NCI-H128 (cell line): ENCODE measurements at regions not wholly inside any gene's neighbourhood (a gene's known extent, or its start where the extent isn't known, plus 50 kb on each side); places are given as distances from the start of the nearest gene placed in this dataset.
"Not testable (repeated sequence)": the region's sequence is repeated elsewhere in the genome, so short reads cannot be mapped to it uniquely, and the experiment has no call there.

ENCODE experiments used
- DNase-seq: peaks from one replicate; lab custom pipeline; 2025; ENCODE audit not compliant: unreplicated experiment; lab: John Stamatoyannopoulos, UW

DNA sequence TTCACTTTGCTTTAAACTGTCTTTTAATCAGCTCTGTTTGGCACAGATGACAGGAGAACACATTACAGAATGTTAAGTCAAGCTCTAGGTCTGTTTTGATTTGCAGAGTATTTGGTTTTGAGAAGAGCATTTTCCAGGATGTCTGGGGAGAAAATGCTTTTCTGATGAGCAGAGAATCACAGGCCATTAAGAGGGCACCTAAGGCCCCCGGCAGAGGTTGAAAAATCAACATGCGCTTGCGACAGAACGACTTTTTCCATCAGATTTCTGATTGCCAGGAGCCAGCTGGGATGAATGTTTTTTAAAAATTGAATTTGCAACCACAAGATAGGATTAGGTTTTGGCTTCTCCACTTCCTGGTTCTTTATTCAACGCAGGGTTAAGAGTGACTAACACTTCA is 304.5 kb downstream of the JRKL start:
- DNase-seq = no peak

DNA sequence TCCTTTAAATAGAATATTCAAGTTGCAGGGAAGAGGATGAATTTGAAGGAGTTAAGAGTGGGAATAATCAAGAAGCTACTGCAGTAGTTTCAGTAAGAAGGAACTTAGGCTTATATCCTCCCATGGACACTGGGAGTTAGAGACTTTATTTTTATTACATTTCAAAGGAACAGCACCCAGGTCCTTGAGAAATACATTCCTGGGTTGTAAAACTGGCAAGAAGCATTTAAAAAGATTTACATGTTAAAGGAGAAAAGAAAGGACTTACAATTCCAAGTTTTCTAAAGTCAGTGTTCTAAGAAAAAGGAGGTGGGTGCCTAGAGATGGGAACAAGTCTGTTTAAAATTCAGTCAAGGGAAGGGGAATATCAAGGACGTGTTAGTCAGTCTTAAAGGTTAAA is 306.9 kb downstream of the JRKL start:
- no peak for DNase-seq

DNA sequence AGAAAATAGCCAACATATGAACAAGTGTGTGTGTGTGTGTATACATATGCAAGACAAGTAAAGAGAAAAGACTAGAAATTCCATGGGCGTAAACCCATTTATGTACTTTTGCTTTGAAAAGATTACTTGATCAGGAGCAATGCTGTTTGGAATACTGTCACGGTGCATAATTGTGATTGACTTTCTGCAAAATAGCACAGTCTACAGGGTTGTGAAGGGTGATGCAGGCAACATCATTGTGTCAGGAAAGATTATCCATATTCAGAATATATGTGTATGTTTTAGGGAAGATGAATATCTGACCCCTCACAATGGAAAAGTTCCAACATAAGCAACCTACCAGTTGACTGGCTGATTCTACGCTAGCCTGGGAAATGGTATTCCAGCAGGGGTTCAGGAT is 307.7 kb downstream of the JRKL start:
- DNase-seq = no peak

DNA sequence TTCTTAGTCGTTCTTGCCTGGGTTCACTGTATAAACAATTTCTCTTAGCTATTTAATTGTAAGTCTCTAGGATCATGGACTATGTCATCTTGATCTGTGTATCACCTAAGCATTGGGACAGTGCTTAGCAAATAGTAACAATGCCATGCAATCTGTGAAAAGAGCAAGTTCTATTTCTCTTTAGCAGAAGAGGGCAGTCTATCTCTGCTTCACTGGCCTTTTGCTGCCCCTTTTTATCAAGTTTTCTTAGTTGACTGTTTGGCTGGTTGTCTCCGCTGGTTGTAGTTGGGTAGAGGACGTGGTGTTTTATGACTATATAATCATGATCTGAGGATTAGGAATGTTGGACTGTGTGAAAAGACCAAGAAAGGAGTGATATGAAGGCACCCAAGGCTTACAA is 315.0 kb downstream of the JRKL start:
- no peak for DNase-seq

DNA sequence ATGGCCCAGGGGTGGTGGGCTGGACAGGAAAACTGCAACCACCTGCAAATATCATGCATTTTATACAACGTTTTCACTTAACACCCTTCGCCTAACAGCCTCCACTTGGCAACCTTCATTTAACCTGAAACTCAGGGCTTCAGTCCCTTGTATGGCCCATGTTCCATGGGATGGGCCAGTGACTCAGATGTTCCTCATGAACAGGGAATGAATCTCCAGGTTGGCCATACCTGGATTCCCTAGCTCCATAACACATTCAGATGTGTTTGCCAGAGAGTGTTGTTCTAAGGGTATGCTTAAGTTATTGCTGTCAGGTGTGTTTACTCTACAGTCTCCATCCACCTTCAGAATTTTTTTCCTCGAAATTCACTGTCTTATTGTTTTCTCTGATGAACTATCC is 316.9 kb downstream of the JRKL start:
- no peak for DNase-seq

DNA sequence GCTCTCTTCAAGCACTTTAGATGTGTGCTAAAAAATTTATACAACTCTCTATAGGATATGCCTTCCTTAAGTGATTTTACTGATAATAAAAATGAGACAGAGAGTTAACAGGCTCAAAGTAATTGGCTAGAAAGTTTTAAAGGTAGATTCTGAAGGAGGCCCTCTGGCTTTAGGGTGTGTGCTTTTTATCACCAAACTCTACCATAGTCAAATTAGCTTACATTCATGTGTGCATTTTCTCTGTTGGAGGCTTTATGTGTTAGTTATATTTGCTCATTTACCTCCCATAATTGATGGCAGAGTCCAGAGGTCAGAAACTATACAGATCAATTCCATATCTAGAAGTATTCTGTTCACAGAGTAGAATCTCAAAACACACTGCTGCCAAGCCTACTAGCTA is 317.5 kb downstream of the JRKL start:
- no peak for DNase-seq

DNA sequence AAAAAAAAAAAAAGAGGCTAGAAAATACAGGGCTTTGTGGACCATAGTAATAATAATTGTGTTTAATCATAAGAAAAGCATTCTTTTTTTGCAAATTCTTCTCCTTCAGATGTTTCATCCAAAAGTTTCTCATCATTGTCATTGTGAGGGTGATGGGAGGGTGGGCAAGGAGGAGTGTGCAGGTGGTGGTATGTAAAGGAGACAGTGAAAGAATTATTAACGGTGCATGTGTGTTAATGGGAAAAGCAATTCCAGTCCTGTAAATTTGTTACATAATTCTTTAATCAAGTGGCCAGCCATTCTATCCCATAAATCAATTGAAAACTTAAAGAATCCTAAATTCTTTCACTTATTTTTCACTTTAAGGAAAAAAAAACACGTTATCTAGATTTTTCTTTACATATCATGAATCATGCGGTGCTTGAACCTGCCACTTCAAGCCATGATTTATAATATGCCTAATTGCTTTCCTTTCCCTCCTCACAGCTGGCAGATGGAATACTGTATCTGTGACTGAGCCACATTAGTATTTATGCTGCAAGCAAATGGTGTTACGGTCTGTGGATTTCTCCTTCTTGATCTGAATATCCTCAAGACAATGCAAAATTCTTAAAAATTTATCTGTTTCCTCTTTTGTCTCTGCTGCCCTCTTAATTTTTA is 318.5 kb downstream of the JRKL start:
- no peak for DNase-seq

DNA sequence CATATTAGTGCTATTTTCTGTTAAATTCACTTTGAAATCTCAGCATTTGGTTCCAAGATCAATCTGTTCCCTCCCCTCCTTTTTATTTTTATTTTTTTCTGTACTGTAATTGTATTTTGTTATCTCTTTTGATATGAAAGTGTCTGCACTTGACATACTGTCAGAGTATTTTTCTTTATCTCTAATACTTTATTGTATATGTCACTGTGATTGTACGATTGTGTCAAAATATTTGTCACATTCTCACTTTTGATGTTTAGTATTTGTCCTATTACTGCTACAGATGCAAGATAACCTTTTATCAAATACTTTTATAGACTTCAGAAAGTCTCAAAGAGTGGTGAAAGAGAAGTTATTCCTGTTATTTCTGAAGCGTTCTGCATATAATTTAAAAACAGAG is 323.5 kb downstream of the JRKL start:
- DNase-seq = no peak

DNA sequence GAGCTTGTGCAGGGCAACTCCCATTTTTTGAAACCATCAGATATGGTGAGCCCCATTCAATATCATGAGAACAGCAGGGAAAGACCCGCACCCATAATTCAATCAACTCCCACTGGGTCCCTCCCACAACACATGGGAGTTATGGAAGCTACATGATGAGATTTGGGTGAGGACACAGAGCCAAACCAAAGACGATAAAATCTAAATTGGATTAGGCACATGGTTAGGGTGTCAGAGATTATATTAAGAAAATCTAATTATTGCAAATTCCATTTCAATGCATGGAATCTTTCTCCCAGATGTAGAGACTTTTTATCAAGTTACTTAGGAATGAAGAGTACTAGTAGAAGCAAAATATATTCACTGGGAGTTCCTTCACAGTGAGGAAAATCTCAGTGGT is 324.9 kb downstream of the JRKL start:
- DNase-seq = no peak

DNA sequence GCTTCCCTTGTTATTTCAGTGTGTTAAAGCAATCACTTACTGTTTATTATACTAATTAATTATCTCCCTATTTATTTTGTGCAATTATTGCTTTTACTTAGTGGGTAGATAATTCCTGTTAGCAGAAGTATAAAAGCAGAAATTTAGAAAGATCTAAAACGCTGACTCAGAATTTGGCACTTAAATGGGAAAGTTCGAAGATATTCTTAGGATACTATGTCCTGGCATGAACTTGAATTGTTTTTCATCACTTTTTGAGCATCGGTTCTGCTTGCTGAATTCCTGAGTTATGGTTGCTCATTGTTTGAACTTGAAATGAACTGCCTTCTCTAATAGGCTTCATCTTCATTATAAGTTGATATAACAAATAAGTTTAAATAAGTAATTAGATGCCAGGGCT is 325.4 kb downstream of the JRKL start:
- no peak for DNase-seq

DNA sequence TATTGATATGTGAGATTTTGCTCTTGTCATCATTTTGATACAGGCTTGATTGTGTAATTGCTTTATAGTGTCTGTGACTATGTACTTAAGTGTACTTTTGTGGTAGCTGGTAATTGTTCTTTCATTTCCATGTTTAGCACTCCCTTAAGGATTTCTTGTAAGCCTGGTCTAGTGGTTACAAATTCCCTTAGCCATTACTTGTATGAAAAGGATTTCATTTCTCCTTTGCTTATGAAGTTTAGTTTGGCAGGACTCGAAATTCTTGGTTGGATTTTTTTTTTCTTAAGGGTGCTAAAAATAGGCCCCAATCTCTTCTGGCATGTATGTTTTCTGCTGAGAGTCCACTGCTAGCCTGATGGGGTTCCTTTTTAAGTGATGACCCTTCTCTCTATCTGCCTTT is 346.8 kb downstream of the JRKL start:
- DNase-seq = no peak

DNA sequence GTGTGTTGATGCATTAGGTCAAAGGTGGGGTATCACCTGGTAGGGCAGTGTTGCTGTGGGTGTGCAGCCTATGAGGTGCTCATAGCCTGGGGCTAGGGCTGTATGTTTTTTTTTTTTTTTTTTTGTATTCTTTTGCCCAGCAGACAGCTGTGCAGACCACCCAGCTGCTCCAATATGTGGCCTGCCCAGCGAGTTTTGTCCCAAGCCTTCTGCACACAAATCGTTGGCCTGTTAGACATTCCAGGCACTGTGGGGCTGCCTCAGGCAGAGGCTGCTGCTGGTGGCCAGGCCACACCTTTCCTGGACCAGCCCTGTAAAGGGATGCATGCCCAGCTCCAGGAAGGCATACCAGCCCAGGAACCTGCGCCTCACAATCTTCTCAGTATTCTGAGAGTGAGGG is 348.5 kb downstream of the JRKL start:
- no peak for DNase-seq

DNA sequence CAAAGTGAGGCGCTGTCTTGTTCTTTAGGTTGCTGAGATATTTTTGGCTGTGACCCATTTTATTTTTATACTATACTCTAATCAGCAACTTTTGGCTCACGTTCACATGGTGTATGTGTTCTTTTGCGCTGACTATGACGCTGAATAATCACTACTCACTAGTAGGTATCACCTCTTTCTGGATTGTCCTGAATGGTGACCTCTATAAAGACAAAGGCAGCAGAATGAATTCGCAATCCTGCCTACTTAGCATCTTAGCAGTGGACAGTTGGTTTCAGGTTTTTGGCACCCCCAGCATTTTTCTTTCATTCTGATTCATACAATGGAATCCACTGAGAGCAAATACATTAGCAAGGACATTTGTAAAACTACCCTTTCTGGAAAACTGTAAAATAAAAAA is 351.3 kb downstream of the JRKL start:
- DNase-seq = no peak

DNA sequence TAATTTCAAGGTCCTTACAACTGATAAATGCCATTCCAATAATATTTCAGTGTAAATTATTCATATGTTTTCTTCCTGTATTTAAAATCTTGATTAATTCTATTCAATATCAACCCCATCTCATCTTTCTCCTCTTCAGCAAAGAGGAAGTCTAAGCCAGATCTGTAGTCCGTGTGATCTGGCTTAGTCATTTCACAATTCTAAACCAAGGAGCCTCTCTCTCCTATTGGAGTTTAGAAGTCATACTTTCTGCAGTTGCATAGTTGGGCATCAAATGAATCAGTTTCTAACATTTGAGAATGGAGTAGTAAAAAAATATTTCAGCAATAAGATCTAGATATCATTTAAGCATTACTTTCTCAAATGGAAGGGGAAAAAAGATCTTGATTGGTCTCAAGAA is 354.9 kb downstream of the JRKL start:
- DNase-seq = no peak

DNA sequence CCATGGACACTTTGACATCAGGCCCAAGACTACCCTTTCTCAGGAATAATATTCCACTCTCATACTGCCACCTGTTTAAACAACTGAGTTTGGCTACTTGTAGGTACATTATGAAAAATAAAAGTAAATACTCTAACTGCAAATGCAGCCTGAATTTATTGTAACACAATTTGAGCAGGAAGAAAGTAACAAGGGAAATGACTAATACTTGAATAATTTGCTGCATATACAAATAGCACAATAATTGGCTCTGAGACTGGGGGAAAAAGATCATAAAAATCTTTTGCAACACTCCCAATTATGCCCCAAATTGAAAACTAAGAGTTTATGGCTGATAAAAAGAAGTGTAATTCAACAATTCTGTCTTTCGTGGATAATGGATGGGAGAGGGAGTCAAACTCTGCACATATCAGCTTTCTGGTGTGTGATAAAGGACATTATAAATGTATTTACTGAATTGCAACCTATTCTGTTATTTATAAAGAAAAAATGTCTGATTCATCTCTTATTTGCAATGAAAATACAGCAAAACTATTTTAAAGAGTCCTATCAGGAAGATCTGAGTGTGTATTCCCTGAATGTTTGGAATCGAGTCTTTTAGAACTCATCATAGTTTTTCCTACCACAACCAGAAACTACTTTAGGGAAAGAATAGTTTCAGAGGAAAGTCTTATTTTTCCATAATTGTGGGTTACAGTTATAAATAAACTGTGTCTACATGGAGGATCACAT is 359.0 kb downstream of the JRKL start:
- no peak for DNase-seq

DNA sequence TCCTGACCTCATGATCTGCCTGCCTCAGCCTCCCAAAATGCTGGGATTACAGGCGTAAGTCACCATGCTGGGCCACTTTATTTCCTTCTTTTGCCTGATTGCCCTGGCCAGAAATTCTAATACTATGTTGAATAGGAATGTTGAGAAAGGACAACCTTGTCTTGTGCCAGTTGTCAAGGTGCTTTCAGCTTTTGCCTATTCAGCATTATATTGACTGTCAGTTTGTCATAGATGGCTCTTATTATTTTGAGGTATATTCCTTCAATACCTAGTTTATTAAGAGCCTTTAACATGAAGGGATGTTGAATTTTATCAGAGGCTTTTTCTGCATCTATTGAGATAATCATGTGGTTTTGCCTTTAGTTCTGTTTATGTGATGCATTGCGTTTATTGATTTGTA is 362.0 kb downstream of the JRKL start:
- DNase-seq = not testable (repeated sequence)

DNA sequence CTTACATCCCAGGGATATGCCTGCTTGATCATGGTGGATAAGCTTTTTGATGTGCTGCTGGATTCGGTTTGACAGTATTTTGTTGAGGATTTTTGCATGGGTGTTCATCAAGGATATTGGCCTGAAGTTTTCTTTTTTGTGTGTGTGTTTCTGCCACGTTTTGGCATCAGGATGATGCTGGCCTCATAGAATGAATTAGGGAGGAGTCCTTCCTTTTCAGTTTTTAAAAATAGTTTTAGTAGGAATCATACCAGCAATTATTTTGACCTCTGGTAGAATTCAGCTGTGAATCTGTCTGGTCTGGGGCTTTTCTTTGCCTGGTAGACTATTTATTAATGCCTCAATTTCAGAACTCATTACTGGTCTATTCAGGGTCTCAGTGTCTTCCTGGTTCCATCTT is 362.4 kb downstream of the JRKL start:
- no peak for DNase-seq

DNA sequence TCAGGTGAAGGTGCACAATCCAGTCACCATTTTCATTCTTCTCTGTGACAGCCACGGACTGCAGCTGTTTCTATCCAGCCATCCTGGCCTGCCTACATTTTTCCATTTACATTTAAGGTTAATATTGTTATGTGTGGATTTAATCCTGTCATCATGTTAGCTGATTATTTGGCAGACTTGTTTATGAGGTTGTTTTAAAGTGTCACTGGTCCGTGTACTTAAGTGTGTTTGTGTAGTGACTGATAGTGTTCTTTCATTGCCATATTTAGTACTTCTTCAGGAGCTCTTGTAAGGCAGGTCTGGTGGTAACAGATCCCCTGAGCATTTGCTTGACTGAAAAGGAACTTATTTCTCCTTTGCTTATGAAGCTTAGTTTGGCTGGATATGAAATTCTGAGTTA is 364.2 kb downstream of the JRKL start:
- no peak for DNase-seq

DNA sequence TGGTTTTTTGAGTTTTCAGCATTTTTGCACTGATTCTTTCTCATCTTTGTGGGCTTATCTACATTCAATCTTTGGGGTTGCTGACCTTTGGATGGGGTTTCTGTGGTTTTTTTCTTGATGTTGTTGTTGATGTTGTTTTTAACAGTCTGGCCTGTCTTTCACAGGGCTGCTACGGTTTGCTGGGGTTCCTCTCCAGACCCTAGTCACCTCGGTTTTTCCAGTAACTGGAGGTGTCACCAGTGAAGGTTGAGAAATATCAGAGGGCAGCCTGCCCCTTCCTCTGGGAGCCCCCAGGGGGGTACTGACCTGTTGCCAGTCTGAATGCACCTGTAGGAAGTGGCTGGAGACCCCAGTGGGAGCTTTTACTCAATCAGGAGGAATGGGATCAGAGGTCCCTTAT is 365.4 kb downstream of the JRKL start:
- DNase-seq = no peak

DNA sequence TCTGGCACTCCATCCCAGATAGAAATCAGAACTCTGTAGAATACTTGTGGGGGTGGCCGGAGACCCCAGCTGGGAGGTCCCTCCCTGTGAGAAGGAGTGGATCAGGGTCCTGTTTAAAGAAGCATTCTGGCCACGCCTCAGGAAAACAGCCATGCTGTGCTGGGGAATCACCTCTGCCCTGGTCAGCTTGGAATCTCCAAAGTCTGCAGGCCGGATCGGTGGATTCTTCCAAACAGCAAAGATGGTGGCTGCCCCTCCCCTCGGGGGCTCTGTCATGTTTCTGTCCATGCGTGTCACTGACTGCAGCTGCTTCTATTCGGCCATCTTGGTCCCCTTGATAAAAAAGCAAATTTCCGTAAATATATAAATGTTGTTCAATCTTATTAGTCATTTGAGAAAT is 365.9 kb downstream of the JRKL start:
- no peak for DNase-seq

DNA sequence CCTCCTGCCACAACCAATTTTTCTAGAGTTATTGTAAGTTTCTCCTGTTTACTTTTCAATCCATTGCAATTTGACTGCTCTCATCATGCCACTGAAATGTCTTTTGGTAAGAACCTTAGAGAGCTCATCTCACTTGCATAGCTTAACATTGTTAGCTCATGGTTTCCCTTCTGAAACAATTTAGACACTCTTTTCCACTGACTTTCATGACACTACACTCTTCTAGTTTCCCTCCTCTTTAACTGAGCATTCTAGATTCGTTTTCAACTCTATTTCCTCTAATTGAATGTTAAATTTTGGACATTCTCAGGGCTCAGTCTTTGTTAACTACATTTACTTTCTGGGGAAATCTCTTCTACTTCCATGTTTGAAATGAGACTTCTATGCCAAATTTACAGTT is 369.1 kb downstream of the JRKL start:
- no peak for DNase-seq

DNA sequence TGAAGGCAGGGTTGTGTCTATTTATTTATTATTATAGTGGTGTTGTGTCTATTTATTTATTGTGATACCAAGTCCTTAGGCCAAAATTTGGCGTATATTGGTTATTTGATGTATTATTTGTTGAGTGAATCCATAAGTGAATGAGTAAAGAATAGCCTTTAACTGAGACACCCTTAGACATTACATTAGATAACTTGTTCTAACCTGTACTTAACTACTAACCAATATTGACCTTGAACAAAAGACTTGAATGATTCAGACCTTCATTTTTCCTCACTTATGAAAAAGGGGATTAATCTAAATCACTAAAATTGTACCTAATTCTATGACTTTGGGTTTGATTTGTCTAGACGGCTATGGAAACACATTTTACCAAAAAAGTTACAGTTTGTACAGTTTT is 370.5 kb downstream of the JRKL start:
- DNase-seq = no peak

DNA sequence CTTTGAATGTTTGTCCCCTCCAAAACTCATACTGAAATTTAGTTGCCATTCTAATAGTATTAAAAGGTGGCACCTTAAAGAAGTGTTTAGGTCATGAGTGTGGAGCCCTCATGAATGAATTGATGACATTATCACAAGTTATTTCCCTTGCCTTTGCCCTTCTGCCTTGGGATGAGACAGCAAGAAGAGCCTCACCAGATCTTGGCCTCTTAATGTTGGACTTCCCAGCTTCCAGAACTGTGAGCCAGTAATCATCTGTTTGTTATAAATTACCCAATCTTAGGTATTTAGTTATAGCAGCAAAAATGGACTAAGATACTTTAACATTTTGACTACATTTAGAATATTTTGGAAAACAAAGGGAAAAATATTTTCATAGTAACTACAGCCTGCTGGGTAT is 371.0 kb downstream of the JRKL start:
- DNase-seq = no peak
